Heart left ventricle (tissue), 16 donors: ENCODE measurements at regions not wholly inside any gene's neighbourhood (a gene's known extent, or its start where the extent isn't known, plus 50 kb on each side); places are given as distances from the start of the nearest gene placed in this dataset.
A peak's percentile ranks its signal among the peaks of the same experiment; 100 is the strongest.

Experiments
- ATAC-seq, 4 donors: fragments of 200-7000 bp; cut with Tn5 transposase; one replicate each; pipeline ENCODE4 v1.9.1; 2020 to 2022; ENCODE audit warnings: moderate library complexity in 4 of 4, mild to moderate bottlenecking in 3 of 4, moderate number of reproducible peaks in 1 of 4
- DNase-seq, 5 donors: peaks; one replicate each; pipeline ENCODE4 v3.0.0-alpha.2; 2020
- H3K27ac ChIP-seq, 12 donors: fragments of 200-600 bp; sonication (generic) in 4 of 12; one replicate each; pipeline versions ENCODE4 v1.5.0 to v1.8.0; 2016 to 2022; ENCODE audit warnings: mild to moderate bottlenecking in 2 of 12
- H3K27me3 ChIP-seq, 9 donors: fragments of 200-600 bp; sonication (generic) in 2 of 9; one replicate each; pipeline versions ENCODE4 v1.5.1 to v1.8.0; 2016 to 2022; ENCODE audit warnings: mild to moderate bottlenecking in 3 of 9
- H3K36me3 ChIP-seq, 9 donors: fragments of 200-600 bp; sonication (generic) in 2 of 9; one replicate each; pipeline versions ENCODE4 v1.5.0 to v1.8.0; 2018 to 2022; ENCODE audit warnings: mild to moderate bottlenecking in 2 of 9
- H3K4me1 ChIP-seq, 12 donors: fragments of 200-600 bp; sonication (generic) in 4 of 12; one replicate each; pipeline versions ENCODE4 v1.5.0 to v1.8.0; 2016 to 2022; ENCODE audit warnings: mild to moderate bottlenecking in 3 of 12
- H3K4me3 ChIP-seq, 12 donors: fragments of 200-600 bp; sonication (generic) in 4 of 12; one replicate each; pipeline versions ENCODE4 v1.5.0 to v1.8.0; 2017 to 2022; ENCODE audit warnings: mild to moderate bottlenecking in 9 of 12, moderate library complexity in 4 of 12
- H3K9me3 ChIP-seq, 12 donors: fragments of 200-600 bp; sonication (generic) in 4 of 12; one replicate each; pipeline versions ENCODE4 v1.5.0 to v1.8.0; 2016 to 2022; ENCODE audit warnings: mild to moderate bottlenecking in 1 of 12
- POLR2A ChIP-seq, 2 donors: fragments of 450-650 bp; IDR thresholded peaks; one replicate each; pipeline ENCODE4 v1.6.1; 2017; ENCODE audit warnings: antibody characterized with exemption in 2 of 2, mild to moderate bottlenecking in 2 of 2, moderate library complexity in 2 of 2
- WGBS, 4 donors: extraction: QIAGEN DNeasy Blood & Tissue Kit in 2 of 4; methylation state at CpG; one replicate each; pipeline versions ENCODE4 v1.1.5 to v1.1.7; 2013 to 2018; 5-methylcytosine and 5-hydroxymethylcytosine counted together
- intact Hi-C, 10 donors: fragments of 100-400 bp; cut with DNase I; formaldehyde crosslinking; loops; one replicate each; pipeline versions ENCODE4 v1.11.1 to v1.14.2; 2022
- TF ChIP-seq, protein P1 (sequence below), 12 donors: fragments of 200-600 bp; sonication (generic) in 4 of 12; IDR thresholded peaks; one replicate each; pipeline versions ENCODE4 v1.5.0 to v1.8.0; 2018 to 2022; ENCODE audit warnings: antibody characterized with exemption in 12 of 12, mild to moderate bottlenecking in 5 of 12
- donor health status: ischemic (EF 13 %, LVEDD 7.1; RV severe dilation, severe dysfunction).
- donor health status: healthy with polysubstance abuse.
- donor health status: DM: no; HTN: yes; CAD: no.
- donor health status: DM: no; HTN: no; CAD: no.
- donor health status: ischemic (EF 25% LVEDD 6.9; RV normal size, moderate dysfunction).
- donor health status: ischemic (EF 25% LVEDD 5.7; RV mildly dilated, moderate dysfunction).
- donor health status: healthy.
- donor health status: DM: yes; HTN: yes; CAD: no.
- donor health status: ischemic (EF 35%, LVEDD 5.7; RV mildly dilated, moderate dysfunction).
- donor health status: nonischemic (EF 11% LVEDD 7.7; RV severe dilation, severe dysfunction).
- donor health status: DM: yes; HTN: yes; CAD: no.
- donor health status: PGD.
- donor health status: ischemic (EF 29% LVEDD 5.4; RV normal size, mild dysfunction).
- donor health status: nonischemic (EF 23%, LVEDD 6.1; RV moderate dilation, normal function).

- no peak overlapping the region for H3K4me3 ChIP-seq
- H3K36me3 ChIP-seq, result no peaks in the 10 kb centered on the region
- intact Hi-C loops, result no loop called here
- TF ChIP-seq, protein P1, sequence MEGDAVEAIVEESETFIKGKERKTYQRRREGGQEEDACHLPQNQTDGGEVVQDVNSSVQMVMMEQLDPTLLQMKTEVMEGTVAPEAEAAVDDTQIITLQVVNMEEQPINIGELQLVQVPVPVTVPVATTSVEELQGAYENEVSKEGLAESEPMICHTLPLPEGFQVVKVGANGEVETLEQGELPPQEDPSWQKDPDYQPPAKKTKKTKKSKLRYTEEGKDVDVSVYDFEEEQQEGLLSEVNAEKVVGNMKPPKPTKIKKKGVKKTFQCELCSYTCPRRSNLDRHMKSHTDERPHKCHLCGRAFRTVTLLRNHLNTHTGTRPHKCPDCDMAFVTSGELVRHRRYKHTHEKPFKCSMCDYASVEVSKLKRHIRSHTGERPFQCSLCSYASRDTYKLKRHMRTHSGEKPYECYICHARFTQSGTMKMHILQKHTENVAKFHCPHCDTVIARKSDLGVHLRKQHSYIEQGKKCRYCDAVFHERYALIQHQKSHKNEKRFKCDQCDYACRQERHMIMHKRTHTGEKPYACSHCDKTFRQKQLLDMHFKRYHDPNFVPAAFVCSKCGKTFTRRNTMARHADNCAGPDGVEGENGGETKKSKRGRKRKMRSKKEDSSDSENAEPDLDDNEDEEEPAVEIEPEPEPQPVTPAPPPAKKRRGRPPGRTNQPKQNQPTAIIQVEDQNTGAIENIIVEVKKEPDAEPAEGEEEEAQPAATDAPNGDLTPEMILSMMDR (IDR thresholded peaks at IDR 0.05), result no peak
- TF ChIP-seq POLR2A (IDR thresholded peaks at IDR 0.05), result no peak
- H3K27ac ChIP-seq, result no peak overlapping the region
- WGBS, 4 donors, result 46 to 91% (median 77%) methylated on average over 2 of the region's 2 CpGs
- no peaks in the 10 kb centered on the region for H3K27me3 ChIP-seq
- DNase-seq (no peak), ATAC-seq (no peak)
- H3K4me1 ChIP-seq, result peaks cover 0 to 11% (median 4%) of the 10 kb centered on the region in 12 donors
- H3K9me3 ChIP-seq, result peaks cover 0 to 30% (median 16%) of the 10 kb centered on the region in 12 donors
Observed at GRCh38 chr5:103439007-103439406, 123.6 kb downstream of the NUDT12 start.

DNA sequence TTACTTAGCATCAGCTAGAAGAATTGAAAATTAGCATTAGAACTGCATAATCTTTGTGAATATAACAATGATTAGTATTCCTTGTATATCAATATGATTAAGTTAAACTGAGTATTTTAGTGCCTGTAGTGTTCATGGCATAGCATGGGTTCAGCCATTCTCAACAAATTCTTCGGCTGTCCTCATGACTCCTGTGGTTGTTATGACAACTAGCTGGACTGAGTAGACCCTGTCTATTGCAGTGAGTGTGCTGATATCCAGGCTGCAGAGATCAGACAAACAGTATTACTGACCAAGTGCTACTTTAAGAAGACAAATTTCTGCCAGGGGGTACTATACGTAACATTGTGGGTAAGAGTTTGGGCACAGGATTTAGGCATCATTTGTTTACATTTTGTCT is 125.9 kb downstream of the NUDT12 start:
- ATAC-seq (no peak), DNase-seq (no peak)
- no peaks in the 10 kb centered on the region for H3K36me3 ChIP-seq
- TF ChIP-seq, protein P1 (IDR thresholded peaks at IDR 0.05), result no peak
- no peak for TF ChIP-seq POLR2A (IDR thresholded peaks at IDR 0.05)
- intact Hi-C loops, result no loop called here
- peaks cover 0 to 11% (median 3%) of the 10 kb centered on the region in 12 donors for H3K4me1 ChIP-seq
- peaks cover 0 to 30% (median 16%) of the 10 kb centered on the region in 12 donors for H3K9me3 ChIP-seq
- no peak overlapping the region for H3K4me3 ChIP-seq
- H3K27ac ChIP-seq, result no peak overlapping the region
- WGBS, 4 donors, result 90 to 95% (median 92%) methylated on average over 2 of the region's 2 CpGs
- H3K27me3 ChIP-seq, result no peaks in the 10 kb centered on the region

- H3K27me3 ChIP-seq, result no peaks in the 10 kb centered on the region
- DNase-seq (no peak), ATAC-seq (no peak)
- H3K4me3 ChIP-seq, result no peak overlapping the region
- TF ChIP-seq POLR2A (IDR thresholded peaks at IDR 0.05), result no peak
- TF ChIP-seq, protein P1 (IDR thresholded peaks at IDR 0.05), result no peak
- H3K9me3 ChIP-seq, result peaks cover 0 to 28% (median 16%) of the 10 kb centered on the region in 12 donors
- H3K4me1 ChIP-seq, result peaks cover 0 to 8% (median 0%) of the 10 kb centered on the region in 12 donors
- intact Hi-C loops, result no loop called here
- 61 to 75% (median 72%) methylated on average over 1 of the region's 1 CpG for WGBS, 4 donors
- H3K27ac ChIP-seq, result no peak overlapping the region
- no peaks in the 10 kb centered on the region for H3K36me3 ChIP-seq
Observed at GRCh38 chr5:103436112-103436511, 126.5 kb downstream of the NUDT12 start.

DNA sequence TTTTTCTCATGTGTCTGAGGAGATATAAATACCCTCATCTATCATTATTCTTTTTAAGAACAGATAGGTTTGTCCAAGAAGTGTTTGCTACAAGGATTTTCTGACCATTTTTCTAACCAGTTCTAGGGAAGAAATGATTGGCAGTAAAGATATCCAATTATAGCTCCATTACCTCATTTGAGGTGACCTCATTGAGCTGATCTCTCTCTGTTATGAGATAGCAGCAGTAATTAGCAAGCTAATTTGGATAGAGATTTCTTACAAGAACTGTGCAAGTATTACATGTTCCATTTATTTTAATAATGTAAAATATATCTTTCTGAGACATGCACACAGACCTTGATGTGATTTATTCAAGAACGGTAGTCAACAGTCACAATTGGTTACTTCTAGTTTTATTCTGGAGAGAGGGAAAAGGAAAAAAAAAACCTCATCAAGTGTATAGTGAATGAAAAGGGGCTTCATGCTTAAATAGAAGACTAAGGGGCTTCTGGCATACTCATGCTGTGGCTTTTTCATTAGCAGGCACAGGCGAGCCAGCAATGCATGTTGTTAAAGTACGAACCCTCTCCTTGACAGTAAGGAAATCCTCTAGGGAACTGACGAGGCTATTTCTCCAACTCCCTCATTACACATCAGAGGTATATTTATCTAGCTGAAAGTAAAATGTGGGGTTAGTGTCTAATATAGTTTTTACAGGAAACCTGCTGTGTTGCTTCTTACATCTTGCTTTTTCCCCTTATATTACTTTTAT is 127.3 kb downstream of the NUDT12 start:
- no peak overlapping the region for H3K27ac ChIP-seq
- 46 to 70% (median 56%) methylated on average over 4 of the region's 4 CpGs for WGBS, 4 donors
- H3K36me3 ChIP-seq, result no peaks in the 10 kb centered on the region
- ATAC-seq (peak in 1 of 4 donors; percentile 51), DNase-seq (no peak)
- intact Hi-C loops, result no loop called here
- peaks cover 0 to 8% (median 0%) of the 10 kb centered on the region in 12 donors for H3K4me1 ChIP-seq
- peaks cover 0 to 23% (median 15%) of the 10 kb centered on the region in 12 donors for H3K9me3 ChIP-seq
- TF ChIP-seq, protein P1 (IDR thresholded peaks at IDR 0.05), result no peak
- no peak for TF ChIP-seq POLR2A (IDR thresholded peaks at IDR 0.05)
- no peaks in the 10 kb centered on the region for H3K27me3 ChIP-seq
- H3K4me3 ChIP-seq, result no peak overlapping the region
